ENCODE measurements at regions not wholly inside any gene's neighbourhood (a gene's known extent, or its start where the extent isn't known, plus 50 kb on each side); places are given as distances from the start of the nearest gene placed in this dataset.

- TF ChIP-seq REST (IDR thresholded peaks at IDR 0.05; ENCODE audit: insufficient read depth in 1 of 2, low read depth in 2 of 2, low read length in 2 of 2): no peak
- TF ChIP-seq POLR2AphosphoS5 (IDR thresholded peaks at IDR 0.05; ENCODE audit: low read depth, low read length): no peak
- no peak for TF ChIP-seq TAF1 (IDR thresholded peaks at IDR 0.05; ENCODE audit: borderline replicate concordance, insufficient read depth, low read length)
- no peak for TF ChIP-seq SIN3A (IDR thresholded peaks at IDR 0.05; ENCODE audit: borderline replicate concordance, insufficient read depth, low read length)
- no peak for TF ChIP-seq FOXP2 (optimal IDR thresholded peaks at IDR 0.05; ENCODE audit: borderline replicate concordance, extremely low read depth, extremely low read length, insufficient read depth)
Observed at GRCh38 chr15:95609096-95609495, 721.4 kb upstream of the NR2F2 start.

- TF ChIP-seq SIN3A (IDR thresholded peaks at IDR 0.05; ENCODE audit: borderline replicate concordance, insufficient read depth, low read length) (no peak), TAF1 (IDR thresholded peaks at IDR 0.05; ENCODE audit: borderline replicate concordance, insufficient read depth, low read length) (no peak), REST (IDR thresholded peaks at IDR 0.05; ENCODE audit: insufficient read depth in 1 of 2, low read depth in 2 of 2, low read length in 2 of 2) (no peak), FOXP2 (optimal IDR thresholded peaks at IDR 0.05; ENCODE audit: borderline replicate concordance, extremely low read depth, extremely low read length, insufficient read depth) (no peak), POLR2AphosphoS5 (IDR thresholded peaks at IDR 0.05; ENCODE audit: low read depth, low read length) (no peak)
Observed at GRCh38 chr15:95610945-95611344, 719.6 kb upstream of the NR2F2 start.

- no peak for TF ChIP-seq FOXP2 (optimal IDR thresholded peaks at IDR 0.05; ENCODE audit: borderline replicate concordance, extremely low read depth, extremely low read length, insufficient read depth)
- TF ChIP-seq TAF1 (IDR thresholded peaks at IDR 0.05; ENCODE audit: borderline replicate concordance, insufficient read depth, low read length): no peak
- TF ChIP-seq REST (IDR thresholded peaks at IDR 0.05; ENCODE audit: insufficient read depth in 1 of 2, low read depth in 2 of 2, low read length in 2 of 2): no peak
Observed at GRCh38 chr15:95615436-95615835, 715.1 kb upstream of the NR2F2 start.

GRCh38 chr15:95616306-95616705, 714.2 kb upstream of the NR2F2 start:
- TF ChIP-seq REST (IDR thresholded peaks at IDR 0.05; ENCODE audit: insufficient read depth in 1 of 2, low read depth in 2 of 2, low read length in 2 of 2) (no peak), FOXP2 (optimal IDR thresholded peaks at IDR 0.05; ENCODE audit: borderline replicate concordance, extremely low read depth, extremely low read length, insufficient read depth) (no peak), SIN3A (IDR thresholded peaks at IDR 0.05; ENCODE audit: borderline replicate concordance, insufficient read depth, low read length) (no peak), POLR2AphosphoS5 (IDR thresholded peaks at IDR 0.05; ENCODE audit: low read depth, low read length) (no peak), TAF1 (IDR thresholded peaks at IDR 0.05; ENCODE audit: borderline replicate concordance, insufficient read depth, low read length) (no peak)

- no peak for TF ChIP-seq SIN3A (IDR thresholded peaks at IDR 0.05; ENCODE audit: borderline replicate concordance, insufficient read depth, low read length)
- no peak for TF ChIP-seq FOXP2 (optimal IDR thresholded peaks at IDR 0.05; ENCODE audit: borderline replicate concordance, extremely low read depth, extremely low read length, insufficient read depth)
- TF ChIP-seq REST (IDR thresholded peaks at IDR 0.05; ENCODE audit: insufficient read depth in 1 of 2, low read depth in 2 of 2, low read length in 2 of 2): no peak
- TF ChIP-seq POLR2AphosphoS5 (IDR thresholded peaks at IDR 0.05; ENCODE audit: low read depth, low read length): no peak
- no peak for TF ChIP-seq TAF1 (IDR thresholded peaks at IDR 0.05; ENCODE audit: borderline replicate concordance, insufficient read depth, low read length)
Observed at GRCh38 chr15:95620934-95621579, 709.4 kb upstream of the NR2F2 start.

Measured in PFSK-1 (cell line).